ENCODE measurements at regions not wholly inside any gene's neighbourhood (a gene's known extent, or its start where the extent isn't known, plus 50 kb on each side); places are given as distances from the start of the nearest gene placed in this dataset.

- TF ChIP-seq, protein P1, sequence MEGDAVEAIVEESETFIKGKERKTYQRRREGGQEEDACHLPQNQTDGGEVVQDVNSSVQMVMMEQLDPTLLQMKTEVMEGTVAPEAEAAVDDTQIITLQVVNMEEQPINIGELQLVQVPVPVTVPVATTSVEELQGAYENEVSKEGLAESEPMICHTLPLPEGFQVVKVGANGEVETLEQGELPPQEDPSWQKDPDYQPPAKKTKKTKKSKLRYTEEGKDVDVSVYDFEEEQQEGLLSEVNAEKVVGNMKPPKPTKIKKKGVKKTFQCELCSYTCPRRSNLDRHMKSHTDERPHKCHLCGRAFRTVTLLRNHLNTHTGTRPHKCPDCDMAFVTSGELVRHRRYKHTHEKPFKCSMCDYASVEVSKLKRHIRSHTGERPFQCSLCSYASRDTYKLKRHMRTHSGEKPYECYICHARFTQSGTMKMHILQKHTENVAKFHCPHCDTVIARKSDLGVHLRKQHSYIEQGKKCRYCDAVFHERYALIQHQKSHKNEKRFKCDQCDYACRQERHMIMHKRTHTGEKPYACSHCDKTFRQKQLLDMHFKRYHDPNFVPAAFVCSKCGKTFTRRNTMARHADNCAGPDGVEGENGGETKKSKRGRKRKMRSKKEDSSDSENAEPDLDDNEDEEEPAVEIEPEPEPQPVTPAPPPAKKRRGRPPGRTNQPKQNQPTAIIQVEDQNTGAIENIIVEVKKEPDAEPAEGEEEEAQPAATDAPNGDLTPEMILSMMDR (conservative IDR thresholded peaks at IDR 0.05 in 1 of 2, IDR thresholded peaks at IDR 0.05 in 1 of 2; ENCODE audit: low read depth in 1 of 2, low read length in 2 of 2), result no peak
- TF ChIP-seq EZH2 (IDR thresholded peaks at IDR 0.05; ENCODE audit: low read length, missing control alignments), result no peak
Measured at GRCh38 chr15:87577336-87577735, 679.2 kb downstream of the NTRK3 start.
